ENCODE measurements at regions not wholly inside any gene's neighbourhood (a gene's known extent, or its start where the extent isn't known, plus 50 kb on each side); places are given as distances from the start of the nearest gene placed in this dataset.

DNA sequence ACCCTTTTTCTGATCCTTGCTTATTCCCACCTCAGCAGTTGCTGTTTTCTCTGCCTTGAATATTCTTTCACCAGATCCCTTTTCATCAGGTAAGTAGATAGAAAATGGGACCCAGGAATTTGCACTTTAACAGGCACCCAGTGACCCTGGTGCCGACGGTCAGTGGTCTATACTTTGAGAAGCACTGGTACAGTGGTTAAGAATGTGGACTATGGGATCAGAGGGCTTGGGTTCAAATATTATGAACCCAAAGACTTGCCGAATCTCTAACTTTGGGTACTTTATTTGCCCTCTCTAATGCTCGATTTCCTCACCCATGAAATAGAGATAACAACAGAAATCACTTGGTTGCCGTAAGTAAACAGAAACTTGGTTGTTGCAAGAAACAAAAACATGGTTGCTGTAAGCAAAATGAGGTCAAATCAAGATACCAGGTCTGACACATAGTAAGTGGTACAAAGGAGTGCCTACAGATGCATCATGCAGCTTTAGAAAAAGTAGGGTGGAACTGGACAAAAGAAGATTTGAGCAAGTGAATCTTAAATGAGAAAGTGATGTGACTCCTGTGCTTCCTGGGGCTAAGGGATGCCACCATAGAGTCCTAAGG, 69.5 kb upstream of the GLS start:
- DNase-seq = no peak

DNA sequence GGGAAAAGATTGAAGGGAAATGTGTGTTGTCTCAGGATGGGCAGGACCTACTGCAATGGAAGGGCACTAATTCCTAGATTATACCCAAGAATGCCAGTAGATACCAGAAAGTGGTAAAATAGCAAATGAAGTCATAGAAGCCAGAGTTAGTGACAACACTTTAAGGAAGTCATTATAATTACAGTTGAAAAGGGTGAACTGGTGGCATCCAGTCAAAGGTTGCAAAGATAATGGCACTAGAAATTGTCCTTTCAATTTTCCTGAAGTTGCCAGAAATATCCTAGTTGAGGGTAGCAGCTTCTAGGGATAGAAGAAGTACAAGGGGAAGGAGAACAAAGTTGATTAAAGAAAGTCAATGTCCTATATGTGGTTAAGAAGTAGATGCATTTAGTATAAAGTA, 68.8 kb upstream of the GLS start:
- DNase-seq = no peak

DNA sequence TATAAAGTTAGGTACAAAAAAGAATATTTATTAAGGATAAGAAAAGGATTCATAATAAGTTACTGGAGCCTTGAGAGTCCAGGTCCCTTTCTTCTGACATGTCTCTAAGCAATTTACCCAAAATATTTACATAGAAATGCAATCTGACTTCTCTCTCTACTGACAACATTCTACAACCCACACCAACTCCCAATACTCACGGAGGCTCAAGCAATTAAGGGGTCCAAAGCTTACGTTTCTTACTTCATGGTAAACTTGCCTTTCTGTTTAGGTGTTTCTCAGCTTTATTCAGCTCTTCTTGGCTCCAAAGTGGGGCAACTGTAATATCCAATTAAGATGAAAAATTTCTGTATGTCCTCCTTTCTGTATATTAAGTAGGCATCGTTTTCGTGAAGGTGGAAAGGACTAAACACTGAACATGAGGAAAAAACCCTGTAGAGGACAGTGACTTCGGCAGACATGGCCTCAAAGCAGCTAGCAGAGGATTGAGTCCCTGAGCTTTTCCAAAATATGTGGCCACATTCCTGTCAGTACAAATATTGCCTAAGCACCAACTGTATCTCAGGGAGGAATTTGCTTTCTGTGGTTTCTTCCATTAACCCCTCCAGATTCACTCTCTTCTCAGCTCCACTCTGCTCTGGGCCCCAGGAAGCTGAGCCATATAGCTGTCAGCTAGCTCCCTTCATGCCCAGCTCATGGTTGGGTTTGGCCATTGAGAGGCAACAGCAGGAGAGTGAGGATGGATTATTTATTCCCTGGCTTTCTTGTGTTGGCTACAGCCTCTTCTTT, 67.9 kb upstream of the GLS start:
- no peak for DNase-seq

DNA sequence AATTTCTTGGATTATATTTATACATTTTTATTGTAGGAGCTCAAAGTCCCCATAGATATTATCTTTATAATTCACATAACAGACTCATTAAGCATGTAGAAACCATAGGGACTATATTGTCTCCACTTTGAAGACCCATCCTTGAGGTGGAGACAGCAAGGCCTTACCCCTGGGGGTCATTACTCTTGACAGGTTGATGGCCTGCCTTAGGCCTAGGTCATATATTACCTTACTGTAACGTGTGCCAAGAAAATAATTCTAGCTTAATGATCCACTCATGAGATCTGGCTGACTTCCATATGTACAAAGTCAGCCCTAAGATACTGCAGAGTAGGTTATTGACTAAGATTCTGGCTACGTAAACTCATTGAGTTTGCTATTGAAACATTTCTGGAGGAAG, 65.4 kb upstream of the GLS start:
- DNase-seq = no peak

DNA sequence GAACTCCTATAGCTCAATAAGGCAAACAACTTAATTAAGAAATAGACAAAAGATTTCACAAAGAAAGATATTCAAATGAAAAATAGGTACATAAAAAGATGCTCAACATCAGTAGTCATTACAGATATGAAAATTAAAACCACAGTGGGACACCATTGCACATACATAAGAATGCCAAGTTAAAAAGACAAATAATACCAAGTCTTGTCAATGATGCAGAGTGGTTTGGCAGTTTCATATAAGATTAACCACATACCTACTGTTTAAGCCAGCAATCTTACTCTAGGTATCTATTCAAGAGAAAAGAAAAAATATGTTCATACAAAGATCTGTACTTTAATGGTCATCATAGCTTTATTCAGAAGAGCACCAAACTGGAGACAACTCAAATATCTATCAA, 63.5 kb upstream of the GLS start:
- no peak for DNase-seq

DNA sequence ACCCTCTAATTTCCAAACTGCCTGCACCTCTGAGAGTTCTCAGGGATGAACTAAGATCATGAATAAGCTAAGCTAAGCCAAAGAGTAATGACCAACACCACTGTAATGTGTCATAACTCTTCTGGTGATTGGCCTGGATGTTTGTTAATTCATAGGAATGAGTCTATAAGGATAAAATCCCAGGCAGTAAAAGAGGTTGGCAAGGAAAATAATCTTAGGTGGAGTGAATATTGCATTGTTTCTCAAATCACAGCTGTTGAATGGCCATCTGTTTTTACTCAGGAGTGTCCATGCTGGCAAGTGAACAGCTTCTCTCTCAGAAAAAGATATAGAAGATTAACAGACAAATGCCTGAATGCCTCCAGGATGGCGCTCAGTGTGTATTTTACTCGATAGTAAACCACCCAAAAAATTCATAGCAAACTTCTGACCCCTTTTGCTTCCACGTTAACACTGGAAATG, 60.8 kb upstream of the GLS start:
- no peak for DNase-seq

DNA sequence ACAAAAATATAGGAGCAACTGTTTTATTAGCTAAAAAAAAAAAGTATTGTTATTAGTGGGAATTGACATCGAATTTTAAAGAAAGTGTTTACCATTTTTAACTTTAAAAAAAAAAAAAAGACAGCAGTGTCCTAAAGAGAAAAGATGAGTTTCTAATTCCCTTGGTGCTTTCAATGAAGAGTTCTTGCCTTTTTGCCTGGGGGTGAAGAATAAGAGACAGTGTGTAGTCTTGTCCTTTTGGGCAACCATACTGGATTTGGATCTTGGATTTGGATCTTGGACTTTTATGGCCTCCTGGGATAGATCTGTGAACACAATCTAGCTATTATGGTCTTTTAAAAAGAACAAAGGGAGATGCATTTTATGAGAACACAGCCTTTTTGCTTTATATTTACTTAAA, 60.2 kb upstream of the GLS start:
- no peak for DNase-seq

DNA sequence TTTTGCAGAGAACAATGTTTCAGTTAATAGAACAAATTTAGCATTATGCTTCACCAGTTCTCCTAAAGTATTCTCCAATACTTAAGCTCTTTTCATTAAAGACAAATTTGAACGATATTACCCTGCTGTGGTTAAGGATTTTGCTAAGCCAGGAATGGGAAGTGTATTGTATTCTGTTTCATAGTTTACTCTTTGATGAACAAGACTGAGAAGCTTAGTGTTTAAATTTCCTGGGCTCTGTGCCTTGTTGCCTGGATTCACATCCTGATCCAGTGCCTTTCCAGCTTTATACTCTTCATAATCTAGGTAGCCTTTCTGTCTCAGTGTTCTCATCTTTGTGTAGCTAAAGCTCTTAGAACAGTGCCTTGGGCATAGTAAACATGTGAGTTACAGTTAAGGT, 58.6 kb upstream of the GLS start:
- DNase-seq = no peak

DNA sequence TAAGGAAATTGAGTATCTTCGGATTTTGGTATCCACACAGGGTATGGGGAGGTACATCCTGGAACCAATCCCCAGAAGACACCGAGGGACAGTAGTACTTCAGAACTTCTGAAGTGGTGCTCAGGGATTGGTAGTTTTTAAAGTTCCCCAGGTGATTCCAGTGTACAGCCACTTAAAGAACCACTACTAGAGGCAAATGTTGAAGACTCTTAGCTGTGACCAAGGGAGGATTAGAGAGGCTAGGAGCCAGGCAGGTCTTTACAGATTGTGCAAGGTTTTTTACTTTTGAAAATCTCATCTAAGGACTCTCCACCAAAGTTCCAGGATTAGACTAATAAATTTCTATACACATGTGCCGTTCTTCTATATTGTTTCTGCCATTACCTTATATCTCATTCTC, 52.9 kb upstream of the GLS start:
- DNase-seq = no peak

DNA sequence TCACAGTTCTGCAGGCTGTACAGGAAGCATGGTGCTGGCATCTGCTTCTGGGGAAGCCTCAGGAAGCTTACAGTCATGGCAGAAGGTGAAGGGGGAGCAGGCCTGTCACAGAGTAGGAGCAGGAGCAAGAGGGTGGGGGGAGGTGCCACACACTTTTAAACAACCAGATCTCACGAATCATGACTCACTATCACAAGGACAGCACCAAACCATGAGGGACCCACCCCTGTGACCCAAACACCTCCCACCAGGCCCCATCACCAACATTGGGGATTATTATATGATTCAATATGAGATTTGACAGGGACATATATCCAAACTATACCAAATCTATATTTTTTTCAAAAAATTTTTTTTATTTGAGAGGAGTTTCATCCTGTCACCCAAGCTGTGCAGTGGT, 51.0 kb upstream of the GLS start:
- DNase-seq = no peak

All from stimulated activated CD4-positive, alpha-beta T cell treated with anti-CD3 and anti-CD28 coated beads, Interleukin-12 subunit alpha, Interleukin-12 subunit beta, amount 100 ng/mL, for 4 hours (primary cell).